ENCODE measurements at regions not wholly inside any gene's neighbourhood (a gene's known extent, or its start where the extent isn't known, plus 50 kb on each side); places are given as distances from the start of the nearest gene placed in this dataset.

DNA sequence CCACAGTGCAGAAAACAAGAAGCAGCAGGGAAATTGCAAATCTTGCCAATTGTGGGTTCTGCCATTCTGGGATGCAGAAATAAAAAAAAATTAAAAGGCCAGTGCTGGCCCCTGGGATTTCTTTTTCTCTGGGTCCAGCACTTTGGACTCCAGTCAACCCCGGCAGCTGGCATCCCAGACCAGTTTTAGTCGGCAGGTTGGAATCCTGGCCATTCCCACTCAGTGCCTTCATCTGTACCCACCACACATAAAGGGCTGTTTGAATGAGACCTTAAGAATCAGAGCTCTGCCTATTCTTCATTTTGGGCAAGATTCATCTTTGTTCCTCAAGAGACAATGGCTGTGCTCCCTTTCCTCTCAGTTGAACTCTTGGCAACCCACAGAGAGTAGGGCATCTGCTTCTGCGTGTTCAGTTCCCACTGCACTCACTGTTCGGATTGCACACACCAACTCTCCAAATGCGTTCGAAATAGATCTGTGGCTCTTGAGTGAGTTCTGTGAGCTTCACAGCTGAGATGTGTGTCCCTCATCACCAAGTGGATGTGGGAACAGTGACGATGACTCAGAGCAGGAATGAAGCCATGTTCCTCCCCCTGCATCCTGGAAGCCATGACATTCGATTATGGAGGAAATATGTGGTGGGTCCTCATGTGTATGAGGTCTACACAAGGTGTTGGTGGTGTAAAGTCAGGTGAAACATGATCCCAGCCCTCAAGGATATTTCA, 63.0 kb upstream of the EGFR start:
- H3K4me1 Mint-ChIP-seq (ENCODE audit: insufficient read depth, unreplicated experiment) = peaks cover 5% of the 10 kb centered on the region
- POLR2A ChIA-PET = interaction anchor here (1.4 to 1.5 kb wide), 2 partner anchors 10 to 11 kb away, joined by 4 to 7 read pairs; no protein-coding TSS in a partner anchor
- intact Hi-C loops (cut with micrococcal nuclease) = no loop called here
- TF ChIP-seq, protein P1, sequence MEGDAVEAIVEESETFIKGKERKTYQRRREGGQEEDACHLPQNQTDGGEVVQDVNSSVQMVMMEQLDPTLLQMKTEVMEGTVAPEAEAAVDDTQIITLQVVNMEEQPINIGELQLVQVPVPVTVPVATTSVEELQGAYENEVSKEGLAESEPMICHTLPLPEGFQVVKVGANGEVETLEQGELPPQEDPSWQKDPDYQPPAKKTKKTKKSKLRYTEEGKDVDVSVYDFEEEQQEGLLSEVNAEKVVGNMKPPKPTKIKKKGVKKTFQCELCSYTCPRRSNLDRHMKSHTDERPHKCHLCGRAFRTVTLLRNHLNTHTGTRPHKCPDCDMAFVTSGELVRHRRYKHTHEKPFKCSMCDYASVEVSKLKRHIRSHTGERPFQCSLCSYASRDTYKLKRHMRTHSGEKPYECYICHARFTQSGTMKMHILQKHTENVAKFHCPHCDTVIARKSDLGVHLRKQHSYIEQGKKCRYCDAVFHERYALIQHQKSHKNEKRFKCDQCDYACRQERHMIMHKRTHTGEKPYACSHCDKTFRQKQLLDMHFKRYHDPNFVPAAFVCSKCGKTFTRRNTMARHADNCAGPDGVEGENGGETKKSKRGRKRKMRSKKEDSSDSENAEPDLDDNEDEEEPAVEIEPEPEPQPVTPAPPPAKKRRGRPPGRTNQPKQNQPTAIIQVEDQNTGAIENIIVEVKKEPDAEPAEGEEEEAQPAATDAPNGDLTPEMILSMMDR (IDR thresholded peaks at IDR 0.05; ENCODE audit: unreplicated experiment) = no peak
- H3K4me3 Mint-ChIP-seq (ENCODE audit: unreplicated experiment) = no peak overlapping the region
- CTCF ChIA-PET = interaction anchor here (1.1 kb wide), 1 partner anchor 48 kb away, joined by 3 read pairs; no protein-coding TSS in a partner anchor
- DNase-seq (ENCODE audit: unreplicated experiment) = no peak
- no peaks in the 10 kb centered on the region for H3K9me3 Mint-ChIP-seq (ENCODE audit: unreplicated experiment)
- peaks cover 7% of the 10 kb centered on the region for H3K36me3 Mint-ChIP-seq (ENCODE audit: insufficient read depth, unreplicated experiment)
- no peaks in the 10 kb centered on the region for H3K27me3 Mint-ChIP-seq (ENCODE audit: insufficient read depth, unreplicated experiment)
- H3K27ac Mint-ChIP-seq (ENCODE audit: low read depth, unreplicated experiment) = no peak overlapping the region
- BruUV-seq (replicated peaks) = no TSS peak

DNA sequence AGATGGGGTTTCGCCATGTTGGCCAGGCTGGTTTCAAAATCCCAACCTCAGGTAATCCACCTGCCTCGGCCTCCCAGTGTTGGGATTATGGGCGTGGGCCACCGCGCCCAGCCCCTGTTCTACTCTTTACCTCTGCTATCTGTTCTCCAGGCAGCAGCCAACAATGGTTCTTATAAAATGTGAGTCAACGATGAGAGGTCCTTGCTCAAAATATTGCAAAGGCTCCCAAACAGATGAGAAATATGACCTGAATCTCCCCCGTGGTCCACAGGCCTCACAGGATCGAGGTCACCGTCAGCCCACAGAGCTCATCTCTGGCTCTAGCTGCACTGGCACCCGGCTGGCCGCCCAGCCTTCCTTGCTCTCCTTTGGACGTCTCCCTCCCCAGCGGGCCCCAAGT, 62.0 kb upstream of the EGFR start:
- TF ChIP-seq, protein P1 (IDR thresholded peaks at IDR 0.05; ENCODE audit: unreplicated experiment) = no peak
- intact Hi-C loops (cut with micrococcal nuclease) = no loop called here
- Mint-ChIP-seq H3K4me1 (ENCODE audit: insufficient read depth, unreplicated experiment) (peaks cover 11% of the 10 kb centered on the region), H3K4me3 (ENCODE audit: unreplicated experiment) (no peak overlapping the region), H3K9me3 (ENCODE audit: unreplicated experiment) (no peaks in the 10 kb centered on the region), H3K36me3 (ENCODE audit: insufficient read depth, unreplicated experiment) (no peaks in the 10 kb centered on the region), H3K27me3 (ENCODE audit: insufficient read depth, unreplicated experiment) (no peaks in the 10 kb centered on the region), H3K27ac (ENCODE audit: low read depth, unreplicated experiment) (no peak overlapping the region)
- no peak for DNase-seq (ENCODE audit: unreplicated experiment)
- ChIA-PET CTCF (no interaction called here), POLR2A (no interaction called here)
- BruUV-seq (replicated peaks) = no TSS peak

GRCh38 chr7:54960517-54960916, 58.3 kb upstream of the EGFR start:
- Mint-ChIP-seq H3K27me3 (ENCODE audit: insufficient read depth, unreplicated experiment) (no peaks in the 10 kb centered on the region), H3K27ac (ENCODE audit: low read depth, unreplicated experiment) (peak overlapping the region; percentile 77), H3K4me3 (ENCODE audit: unreplicated experiment) (no peak overlapping the region), H3K36me3 (ENCODE audit: insufficient read depth, unreplicated experiment) (no peaks in the 10 kb centered on the region), H3K9me3 (ENCODE audit: unreplicated experiment) (peaks cover 11% of the 10 kb centered on the region), H3K4me1 (ENCODE audit: insufficient read depth, unreplicated experiment) (peaks cover 24% of the 10 kb centered on the region)
- DNase-seq (ENCODE audit: unreplicated experiment) = peak; percentile 57
- BruUV-seq (replicated peaks) = no TSS peak
- ChIA-PET CTCF (no interaction called here), POLR2A (interaction anchor here (0.7 kb wide), 1 partner anchor 60 kb away, joined by 3 read pairs; no protein-coding TSS in a partner anchor)
- intact Hi-C loops (cut with micrococcal nuclease) = no loop called here
- TF ChIP-seq, protein P1 (IDR thresholded peaks at IDR 0.05; ENCODE audit: unreplicated experiment) = no peak

- ChIA-PET CTCF (interaction anchor here (0.5 to 1.0 kb wide), 4 partner anchors 15 to 171 kb away, joined by 3 to 5 read pairs (median 4); no protein-coding TSS in a partner anchor), POLR2A (interaction anchor here (0.7 to 1.6 kb wide), 8 partner anchors 8 to 61 kb away, joined by 3 to 13 read pairs (median 6); partner anchors contain the start of gene EGFR)
- peaks cover 30% of the 10 kb centered on the region for H3K4me1 Mint-ChIP-seq (ENCODE audit: insufficient read depth, unreplicated experiment)
- H3K36me3 Mint-ChIP-seq (ENCODE audit: insufficient read depth, unreplicated experiment) = no peaks in the 10 kb centered on the region
- peaks cover 11% of the 10 kb centered on the region for H3K9me3 Mint-ChIP-seq (ENCODE audit: unreplicated experiment)
- H3K4me3 Mint-ChIP-seq (ENCODE audit: unreplicated experiment) = no peak overlapping the region
- no peaks in the 10 kb centered on the region for H3K27me3 Mint-ChIP-seq (ENCODE audit: insufficient read depth, unreplicated experiment)
- TF ChIP-seq, protein P1 (IDR thresholded peaks at IDR 0.05; ENCODE audit: unreplicated experiment) = no peak
- peak; percentile 67 for DNase-seq (ENCODE audit: unreplicated experiment)
- peak overlapping the region; percentile 77 for H3K27ac Mint-ChIP-seq (ENCODE audit: low read depth, unreplicated experiment)
- no TSS peak for BruUV-seq (replicated peaks)
- intact Hi-C loops (cut with micrococcal nuclease) = no loop called here
Measured at GRCh38 chr7:54961391-54961790, 57.4 kb upstream of the EGFR start.
